NCI-H460 (cell line): ENCODE measurements at regions not wholly inside any gene's neighbourhood (a gene's known extent, or its start where the extent isn't known, plus 50 kb on each side); places are given as distances from the start of the nearest gene placed in this dataset.

ENCODE experiments used
- DNase-seq: peaks from one replicate; pipeline ENCODE4 v3.0.0-alpha.2; 2016; ENCODE audit warnings: low read depth; ENCODE audit errors: extremely low read depth

- no peak for DNase-seq
Measured at GRCh38 chr12:126588586-126589249, 1523.5 kb downstream of the AACS start.

DNA sequence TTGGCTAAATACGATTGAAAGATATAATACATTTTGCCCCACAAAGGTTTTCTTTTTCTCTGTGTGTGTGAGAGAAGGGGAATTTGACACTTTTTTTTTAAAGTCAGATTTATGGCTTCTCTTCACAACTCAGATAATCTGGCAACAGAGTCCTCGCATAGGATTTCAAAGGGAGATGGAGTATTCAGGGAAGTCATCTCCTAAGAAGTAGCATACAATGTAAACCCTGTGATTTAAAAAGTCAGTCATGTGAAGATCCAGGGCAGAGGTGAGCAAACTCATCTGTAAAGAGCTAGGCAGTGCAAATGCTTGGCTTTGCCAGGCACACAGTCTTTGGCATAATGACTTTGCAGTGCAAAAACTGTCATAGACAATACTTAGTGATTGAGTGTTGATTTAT lies 1526.3 kb downstream of the AACS start:
- no peak for DNase-seq

- no peak for DNase-seq
Measured at GRCh38 chr12:126601184-126602170, 1536.2 kb downstream of the AACS start.

DNA sequence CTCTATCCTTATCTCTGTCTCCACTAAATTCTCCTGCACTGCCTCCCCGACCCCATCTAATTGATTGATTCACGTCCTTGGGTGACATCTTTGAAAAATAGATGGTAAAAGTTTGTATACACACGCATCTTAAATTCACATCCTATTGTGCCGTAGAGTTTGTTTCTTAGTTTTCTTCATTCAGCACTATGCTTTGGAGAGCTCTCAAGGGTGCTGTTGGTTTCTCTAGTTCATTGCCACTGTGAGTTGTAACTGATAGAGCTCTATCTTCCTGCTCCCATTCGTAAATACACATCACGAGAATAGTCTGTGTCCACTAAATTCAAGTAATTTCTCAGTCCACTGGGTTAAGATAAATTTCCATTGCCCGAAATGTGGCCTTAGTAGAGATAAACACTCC lies 1537.4 kb downstream of the AACS start:
- DNase-seq: no peak

DNA sequence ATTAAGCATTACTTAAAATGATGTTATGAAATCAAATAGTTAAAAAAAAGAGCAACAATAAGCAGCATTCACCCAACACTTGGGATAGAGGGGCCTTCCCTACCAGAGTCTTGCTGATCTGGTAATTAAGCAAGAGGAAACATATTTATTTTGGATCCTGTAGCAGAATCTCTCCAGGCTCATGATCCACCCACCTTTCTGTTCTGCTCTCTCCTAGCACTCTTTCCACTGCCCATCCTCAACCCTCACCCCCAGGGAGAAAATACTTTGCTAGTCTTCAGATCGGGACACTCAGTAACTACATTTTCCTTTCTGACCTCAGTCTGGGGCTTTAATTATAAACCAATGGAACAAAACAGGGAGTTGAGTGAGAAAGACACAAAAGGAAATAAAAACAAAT lies 1541.9 kb downstream of the AACS start:
- no peak for DNase-seq

DNA sequence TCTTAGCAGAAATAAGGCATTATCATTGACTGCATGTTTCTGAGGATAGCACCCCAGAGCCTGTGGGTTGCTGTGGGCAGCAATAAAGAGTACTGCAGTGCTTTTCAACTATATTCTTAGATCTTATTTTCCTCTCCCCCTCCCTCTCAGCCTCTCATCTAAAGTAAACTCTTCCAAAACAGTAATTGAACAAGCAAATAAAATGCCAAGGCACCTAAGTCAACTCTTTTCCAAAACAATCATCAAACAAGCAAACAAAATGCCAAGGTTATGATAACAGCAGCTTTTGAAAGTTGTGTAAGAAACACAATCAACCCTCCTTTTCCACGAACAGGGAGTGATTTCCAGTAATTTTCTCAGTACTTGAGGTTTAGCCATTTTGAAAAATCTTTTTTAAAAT lies 1542.6 kb downstream of the AACS start:
- no peak for DNase-seq

DNA sequence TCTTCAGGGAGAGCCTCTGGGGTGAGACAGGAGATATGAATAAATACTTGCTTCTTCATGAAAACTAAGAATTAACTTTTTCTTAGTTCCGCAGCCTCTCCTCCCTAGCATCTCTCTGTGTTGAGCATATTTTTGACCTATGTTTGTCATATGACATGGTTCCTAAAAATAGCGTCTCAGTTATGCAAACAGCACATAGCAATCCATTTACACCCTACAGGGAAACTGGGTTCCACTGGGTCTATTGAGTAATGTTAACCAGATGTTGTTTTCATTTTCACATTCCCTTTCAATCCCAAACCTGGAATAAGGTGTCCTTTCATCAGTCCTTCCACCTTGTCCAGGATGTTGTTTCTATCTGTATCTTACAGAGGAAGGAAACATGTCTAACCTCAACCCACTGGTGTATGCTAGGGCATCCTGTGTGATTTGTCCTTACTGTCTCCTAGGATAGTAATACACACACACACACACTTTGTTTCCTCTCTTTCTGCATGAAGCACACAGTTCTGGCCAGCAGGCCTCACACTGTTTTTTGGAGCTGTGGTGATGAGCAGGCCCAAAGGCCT lies 1543.5 kb downstream of the AACS start:
- DNase-seq: no peak

GRCh38 chr12:126616441-126616840 lies 1551.2 kb downstream of the AACS start:
- DNase-seq: no peak

- peak; percentile 5 for DNase-seq
Measured at GRCh38 chr12:126617312-126617711, 1552.1 kb downstream of the AACS start.

- no peak for DNase-seq
Measured at GRCh38 chr12:126627596-126627995, 1562.4 kb downstream of the AACS start.

- no peak for DNase-seq
Measured at GRCh38 chr12:126636821-126637220, 1571.6 kb downstream of the AACS start.

DNA sequence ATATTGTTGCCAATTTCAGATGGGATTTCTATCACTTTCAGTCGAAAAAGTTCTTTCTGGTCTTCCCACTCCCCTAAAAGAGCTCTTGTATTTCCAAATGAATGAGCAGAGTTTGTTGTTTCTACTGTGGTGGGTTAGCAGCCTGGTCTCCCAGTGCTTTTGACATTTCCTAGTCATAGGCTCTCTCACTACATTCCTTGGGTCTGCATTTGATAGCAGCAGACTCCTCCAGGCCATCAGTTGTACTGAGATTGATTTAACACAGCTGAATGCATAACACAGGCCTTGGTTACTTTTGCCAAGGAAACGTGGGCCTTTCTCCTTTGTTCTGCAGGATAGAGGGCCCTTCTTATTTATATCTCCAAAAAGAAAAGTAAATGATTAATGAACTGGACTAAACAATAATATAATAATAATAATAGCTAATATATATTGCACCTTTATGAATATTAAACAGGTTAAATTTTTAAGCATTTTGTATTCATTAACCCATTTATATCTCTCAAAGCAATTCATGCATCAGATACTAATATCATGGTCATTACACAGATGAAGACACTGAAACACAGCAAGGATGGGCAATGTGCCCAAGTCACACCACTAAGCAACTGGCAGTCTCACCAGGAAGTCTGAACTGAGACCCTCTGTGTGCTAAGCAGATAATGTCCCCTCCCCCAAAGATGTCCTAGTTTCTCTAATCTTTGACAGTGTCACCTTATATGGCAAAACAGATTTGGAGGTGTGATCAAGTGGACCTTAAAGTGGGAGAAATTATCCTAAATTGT lies 1579.2 kb downstream of the AACS start:
- no peak for DNase-seq

GRCh38 chr12:126648074-126648473 lies 1582.8 kb downstream of the AACS start:
- DNase-seq: no peak

DNA sequence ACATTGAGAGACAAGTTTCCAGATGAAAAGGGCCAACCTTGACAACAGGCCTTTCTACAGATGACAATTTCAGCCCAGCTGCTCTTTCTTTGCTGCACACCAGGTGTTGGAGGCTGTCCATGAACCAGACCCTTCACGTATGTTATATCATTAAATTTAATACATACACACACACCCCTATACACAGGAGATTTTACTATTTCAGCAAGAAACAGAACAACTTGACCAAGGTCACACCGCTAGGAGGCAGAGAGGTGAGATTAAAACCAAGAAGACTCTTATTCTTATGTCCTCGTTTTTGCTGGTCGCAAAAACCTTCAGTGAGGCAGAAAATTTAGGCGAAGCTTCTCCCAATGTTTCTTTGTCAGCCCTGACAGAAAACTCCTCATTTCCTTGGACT lies 1585.9 kb downstream of the AACS start:
- DNase-seq: no peak

DNA sequence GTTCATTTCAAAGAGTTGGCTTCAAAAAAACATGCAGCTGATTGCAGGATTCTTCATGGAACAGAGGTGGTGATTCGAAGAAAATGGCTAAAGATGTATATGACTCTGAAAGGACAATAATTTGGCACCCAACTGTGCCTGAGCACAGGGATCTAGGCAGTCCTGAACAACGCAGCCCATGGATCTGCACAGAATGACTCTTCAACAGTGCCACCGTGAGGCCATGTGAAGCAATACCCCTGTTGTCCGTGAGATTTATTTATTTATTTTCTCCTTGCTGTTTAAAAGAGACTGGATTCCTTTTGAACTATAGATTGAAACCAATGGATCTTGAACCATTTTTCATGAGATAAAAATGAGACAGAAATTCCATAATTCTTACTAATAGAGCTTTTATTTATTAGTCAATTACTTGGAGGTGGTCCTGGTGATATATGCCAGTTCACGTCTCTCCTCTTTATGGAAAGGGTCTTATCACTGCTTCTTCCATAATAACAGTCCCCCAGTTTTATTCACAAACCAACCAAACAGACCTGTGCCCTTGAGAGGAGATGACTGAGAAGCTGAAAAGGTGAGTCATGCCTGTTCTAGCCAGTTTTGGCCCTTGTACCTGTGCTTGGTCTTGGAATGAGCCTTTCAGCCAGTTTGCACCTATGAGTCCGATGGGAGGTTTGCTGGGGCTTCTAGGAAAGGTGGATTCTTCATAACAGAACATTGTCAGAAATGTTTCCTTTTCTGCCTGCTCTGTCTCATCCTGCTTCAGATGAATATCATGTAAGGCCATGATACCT lies 1598.3 kb downstream of the AACS start:
- DNase-seq: peak; percentile 8

- DNase-seq: no peak
Measured at GRCh38 chr12:126667339-126667738, 1599.6 kb upstream of the TMEM132C start.

GRCh38 chr12:126668538-126668937 lies 1598.4 kb upstream of the TMEM132C start:
- DNase-seq: no peak

DNA sequence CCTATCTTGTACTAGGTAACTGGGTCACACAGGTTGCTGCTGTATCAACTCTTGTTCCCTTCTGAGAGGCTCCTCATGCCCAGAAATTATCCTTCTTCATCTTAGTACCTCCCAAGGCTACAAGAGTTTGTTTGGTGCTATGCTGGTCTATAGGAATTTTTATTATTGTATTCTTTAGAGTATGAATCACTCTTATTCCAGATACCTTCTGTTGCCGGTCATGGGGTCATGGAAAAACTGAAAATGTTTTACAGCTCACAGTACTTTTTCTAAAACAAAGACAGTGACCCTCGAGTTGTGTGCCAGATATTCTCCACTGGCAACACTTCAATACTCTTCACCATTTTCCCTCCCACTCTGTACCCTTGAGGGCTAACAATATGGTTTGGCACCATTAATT lies 1598.0 kb upstream of the TMEM132C start:
- DNase-seq: no peak

DNA sequence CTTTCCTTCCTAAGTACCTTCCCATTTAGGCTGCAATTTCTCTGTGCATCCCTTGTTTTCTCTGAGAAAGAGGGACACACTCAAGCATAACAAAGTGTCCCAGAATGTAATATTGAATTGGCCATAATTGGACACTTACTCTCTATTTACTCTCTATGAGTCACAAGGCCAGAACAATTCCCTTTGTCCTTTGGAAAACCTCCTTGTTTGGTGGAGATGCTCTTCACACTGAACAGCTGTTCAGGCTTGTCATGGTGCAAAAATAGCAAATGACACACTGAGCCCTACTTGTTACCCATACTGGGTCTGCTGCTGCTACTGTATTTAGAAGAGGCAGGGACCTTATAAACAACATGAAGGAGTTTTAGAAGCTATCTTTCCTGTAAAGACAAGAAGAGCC lies 1590.5 kb upstream of the TMEM132C start:
- DNase-seq: no peak

DNA sequence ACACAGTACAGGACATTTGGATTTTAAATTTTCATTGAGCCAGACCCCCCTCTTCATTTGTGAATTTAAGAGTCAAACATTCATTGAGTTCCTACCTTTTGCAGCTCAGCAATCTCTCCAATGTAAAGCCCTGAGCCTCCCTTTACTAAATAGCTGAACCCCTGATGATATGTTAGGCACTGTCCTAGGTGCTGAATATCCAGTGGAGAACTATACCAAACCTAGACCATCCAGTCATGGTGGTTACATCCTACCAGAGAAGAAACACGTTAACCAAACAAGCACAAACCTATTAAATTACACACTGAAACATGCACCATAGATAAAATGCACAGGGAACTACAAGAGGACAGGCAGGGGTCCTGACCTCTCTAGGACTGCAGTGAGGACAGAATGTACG lies 1585.3 kb upstream of the TMEM132C start:
- no peak for DNase-seq
